Endothelial cell of hepatic sinusoid (primary cell): ENCODE measurements at regions not wholly inside any gene's neighbourhood (a gene's known extent, or its start where the extent isn't known, plus 50 kb on each side); places are given as distances from the start of the nearest gene placed in this dataset.
"Not testable (repeated sequence)": the region's sequence is repeated elsewhere in the genome, so short reads cannot be mapped to it uniquely, and the experiment has no call there.

Source experiments
- in situ Hi-C: cut with HindIII; loops from 2 replicates; pipeline ENCODE4 v1.10.0; 2017; ENCODE audit warnings: low sequenced_read_pairs

GRCh38 chr5:9815051-9815450 is 184.9 kb upstream of the TAS2R1 start:
- in situ Hi-C loops: no loop called here

GRCh38 chr5:9813305-9813704 is 183.2 kb upstream of the TAS2R1 start:
- in situ Hi-C loops: no loop called here

GRCh38 chr5:9807366-9807765 is 177.2 kb upstream of the TAS2R1 start:
- in situ Hi-C loops: not testable (repeated sequence)

GRCh38 chr5:9801908-9802307 is 171.8 kb upstream of the TAS2R1 start:
- in situ Hi-C loops: no loop called here

- in situ Hi-C loops: no loop called here
These were observed 169.5 kb upstream of the TAS2R1 start for GRCh38 chr5:9799606-9800005.

- in situ Hi-C loops: loop anchor here (5.0 kb wide), 1 partner anchor 112 kb away; no protein-coding TSS in a partner anchor
These were observed 160.1 kb upstream of the TAS2R1 start for GRCh38 chr5:9790276-9790675.

GRCh38 chr5:9789777-9790176 is 159.6 kb upstream of the TAS2R1 start:
- in situ Hi-C loops: loop anchor here (5.0 kb wide), 1 partner anchor 113 kb away; no protein-coding TSS in a partner anchor

GRCh38 chr5:9787861-9788600 is 157.9 kb upstream of the TAS2R1 start:
- in situ Hi-C loops: no loop called here

GRCh38 chr5:9786380-9787360 is 156.5 kb upstream of the TAS2R1 start:
- in situ Hi-C loops: no loop called here

GRCh38 chr5:9785751-9786150 is 155.6 kb upstream of the TAS2R1 start:
- in situ Hi-C loops: no loop called here

- in situ Hi-C loops: no loop called here
These were observed 154.1 kb upstream of the TAS2R1 start for GRCh38 chr5:9784231-9784630.

- in situ Hi-C loops: no loop called here
These were observed 152.8 kb upstream of the TAS2R1 start for GRCh38 chr5:9782826-9783560.

- in situ Hi-C loops: no loop called here
These were observed 151.7 kb upstream of the TAS2R1 start for GRCh38 chr5:9781890-9782289.

GRCh38 chr5:9781275-9781674 is 151.1 kb upstream of the TAS2R1 start:
- in situ Hi-C loops: no loop called here

GRCh38 chr5:9780501-9780900 is 150.3 kb upstream of the TAS2R1 start:
- in situ Hi-C loops: no loop called here

- in situ Hi-C loops: loop anchor here (10.0 kb wide), 1 partner anchor 62 kb away; no protein-coding TSS in a partner anchor
These were observed 146.4 kb upstream of the TAS2R1 start for GRCh38 chr5:9776525-9776924.

GRCh38 chr5:9775339-9775738 is 145.2 kb upstream of the TAS2R1 start:
- in situ Hi-C loops: loop anchor here (10.0 kb wide), 1 partner anchor 61 kb away; no protein-coding TSS in a partner anchor

- in situ Hi-C loops: loop anchor here (10.0 kb wide), 1 partner anchor 60 kb away; no protein-coding TSS in a partner anchor
These were observed 144.4 kb upstream of the TAS2R1 start for GRCh38 chr5:9774472-9775079.

- in situ Hi-C loops: loop anchor here (10.0 kb wide), 1 partner anchor 56 kb away; no protein-coding TSS in a partner anchor
These were observed 140.9 kb upstream of the TAS2R1 start for GRCh38 chr5:9771079-9771478.

- in situ Hi-C loops: no loop called here
These were observed 136.4 kb upstream of the TAS2R1 start for GRCh38 chr5:9766581-9766980.
